Gastrocnemius medialis (tissue), 4 donors: ENCODE measurements at regions not wholly inside any gene's neighbourhood (a gene's known extent, or its start where the extent isn't known, plus 50 kb on each side); places are given as distances from the start of the nearest gene placed in this dataset.

ENCODE experiments used
- POLR2A ChIP-seq, 2 donors: fragments of 450-650 bp; IDR thresholded peaks; one replicate each; pipeline ENCODE4 v1.6.1; 2017; ENCODE audit warnings: antibody characterized with exemption in 2 of 2, mild to moderate bottlenecking in 2 of 2, moderate library complexity in 2 of 2
- TF ChIP-seq, protein P1 (sequence below), 5 experiments: fragments of 450-650 bp in 3 of 5; fragments of 200-600 bp in 2 of 5; sonication (generic) in 2 of 5; IDR thresholded peaks in 4 of 5; conservative IDR thresholded peaks in 1 of 5; 1 replicate in 4 of 5; 2 replicates in 1 of 5; pipeline ENCODE4 v1.5.1; 2016 to 2019; ENCODE audit warnings: antibody characterized with exemption in 5 of 5, mild to moderate bottlenecking in 3 of 5, moderate library complexity in 3 of 5

- TF ChIP-seq, protein P1, sequence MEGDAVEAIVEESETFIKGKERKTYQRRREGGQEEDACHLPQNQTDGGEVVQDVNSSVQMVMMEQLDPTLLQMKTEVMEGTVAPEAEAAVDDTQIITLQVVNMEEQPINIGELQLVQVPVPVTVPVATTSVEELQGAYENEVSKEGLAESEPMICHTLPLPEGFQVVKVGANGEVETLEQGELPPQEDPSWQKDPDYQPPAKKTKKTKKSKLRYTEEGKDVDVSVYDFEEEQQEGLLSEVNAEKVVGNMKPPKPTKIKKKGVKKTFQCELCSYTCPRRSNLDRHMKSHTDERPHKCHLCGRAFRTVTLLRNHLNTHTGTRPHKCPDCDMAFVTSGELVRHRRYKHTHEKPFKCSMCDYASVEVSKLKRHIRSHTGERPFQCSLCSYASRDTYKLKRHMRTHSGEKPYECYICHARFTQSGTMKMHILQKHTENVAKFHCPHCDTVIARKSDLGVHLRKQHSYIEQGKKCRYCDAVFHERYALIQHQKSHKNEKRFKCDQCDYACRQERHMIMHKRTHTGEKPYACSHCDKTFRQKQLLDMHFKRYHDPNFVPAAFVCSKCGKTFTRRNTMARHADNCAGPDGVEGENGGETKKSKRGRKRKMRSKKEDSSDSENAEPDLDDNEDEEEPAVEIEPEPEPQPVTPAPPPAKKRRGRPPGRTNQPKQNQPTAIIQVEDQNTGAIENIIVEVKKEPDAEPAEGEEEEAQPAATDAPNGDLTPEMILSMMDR (IDR thresholded peaks at IDR 0.05 in 4 of 5, conservative IDR thresholded peaks at IDR 0.05 in 1 of 5): no peak
- no peak for TF ChIP-seq POLR2A (IDR thresholded peaks at IDR 0.05)
These were observed 924.4 kb upstream of the LRFN5 start for GRCh38 chr14:40682131-40682913.
